ENCODE measurements at regions not wholly inside any gene's neighbourhood (a gene's known extent, or its start where the extent isn't known, plus 50 kb on each side); places are given as distances from the start of the nearest gene placed in this dataset.

GRCh38 chr3:164450276-164450905 lies 627.9 kb downstream of the SI start:
- DNase-seq (ENCODE audit: low read depth, low spot score) (no peak), FAIRE-seq (no peak)
- H3K4me2 ChIP-seq (ENCODE audit: insufficient read depth, low read length) = no peak overlapping the region
- intact Hi-C loops (cut with micrococcal nuclease) = no loop called here
- H2AFZ ChIP-seq (ENCODE audit: low read depth, low read length) = no peak overlapping the region
- H3K9ac ChIP-seq (replicated peaks; ENCODE audit: extremely low read depth, insufficient read depth, low read length) = no peak overlapping the region
- H3K79me2 ChIP-seq (ENCODE audit: control insufficient read depth, insufficient read depth, low read length) = no peaks in the 10 kb centered on the region
- H4K20me1 ChIP-seq (replicated peaks; ENCODE audit: control insufficient read depth, extremely low read depth, insufficient read depth, low read length) = no peaks in the 10 kb centered on the region
- H3K36me3 ChIP-seq (ENCODE audit: control insufficient read depth in 2 of 2, extremely low read depth in 1 of 2, insufficient read depth in 2 of 2, low read length in 2 of 2) = no peaks in the 10 kb centered on the region
- no peaks in the 10 kb centered on the region for H3K27me3 ChIP-seq (ENCODE audit: control insufficient read depth in 2 of 2, insufficient read depth in 2 of 2, low read length in 2 of 2)
- no peak overlapping the region for H3K4me3 ChIP-seq (replicated peaks in 1 of 3; ENCODE audit: insufficient read depth in 1 of 3, low read depth in 1 of 3, low read length in 3 of 3)
- no peak overlapping the region for H3K27ac ChIP-seq (ENCODE audit: insufficient read depth, low read depth, low read length)
- TF ChIP-seq FOS (IDR thresholded peaks at IDR 0.05; ENCODE audit: borderline replicate concordance, insufficient read depth, low read length) (no peak), POLR2AphosphoS5 (IDR thresholded peaks at IDR 0.05; ENCODE audit: insufficient read depth, low read depth, low read length) (no peak), EZH2 (IDR thresholded peaks at IDR 0.05; ENCODE audit: borderline replicate concordance, low read depth, low read length, severe bottlenecking) (no peak), JUN (IDR thresholded peaks at IDR 0.05; ENCODE audit: borderline replicate concordance, insufficient read depth, insufficient read length, low read depth) (no peak), MYC (IDR thresholded peaks at IDR 0.05; ENCODE audit: low read depth, low read length) (no peak), GATA2 (IDR thresholded peaks at IDR 0.05; ENCODE audit: insufficient read depth, insufficient read length, low read depth, low read length) (no peak), POLR2A (IDR thresholded peaks at IDR 0.05; ENCODE audit: low read depth, low read length) (no peak)
- TF ChIP-seq, protein P1, sequence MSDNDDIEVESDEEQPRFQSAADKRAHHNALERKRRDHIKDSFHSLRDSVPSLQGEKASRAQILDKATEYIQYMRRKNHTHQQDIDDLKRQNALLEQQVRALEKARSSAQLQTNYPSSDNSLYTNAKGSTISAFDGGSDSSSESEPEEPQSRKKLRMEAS (IDR thresholded peaks at IDR 0.05; ENCODE audit: insufficient read depth, insufficient read length) = no peak
- TF ChIP-seq, protein P2, sequence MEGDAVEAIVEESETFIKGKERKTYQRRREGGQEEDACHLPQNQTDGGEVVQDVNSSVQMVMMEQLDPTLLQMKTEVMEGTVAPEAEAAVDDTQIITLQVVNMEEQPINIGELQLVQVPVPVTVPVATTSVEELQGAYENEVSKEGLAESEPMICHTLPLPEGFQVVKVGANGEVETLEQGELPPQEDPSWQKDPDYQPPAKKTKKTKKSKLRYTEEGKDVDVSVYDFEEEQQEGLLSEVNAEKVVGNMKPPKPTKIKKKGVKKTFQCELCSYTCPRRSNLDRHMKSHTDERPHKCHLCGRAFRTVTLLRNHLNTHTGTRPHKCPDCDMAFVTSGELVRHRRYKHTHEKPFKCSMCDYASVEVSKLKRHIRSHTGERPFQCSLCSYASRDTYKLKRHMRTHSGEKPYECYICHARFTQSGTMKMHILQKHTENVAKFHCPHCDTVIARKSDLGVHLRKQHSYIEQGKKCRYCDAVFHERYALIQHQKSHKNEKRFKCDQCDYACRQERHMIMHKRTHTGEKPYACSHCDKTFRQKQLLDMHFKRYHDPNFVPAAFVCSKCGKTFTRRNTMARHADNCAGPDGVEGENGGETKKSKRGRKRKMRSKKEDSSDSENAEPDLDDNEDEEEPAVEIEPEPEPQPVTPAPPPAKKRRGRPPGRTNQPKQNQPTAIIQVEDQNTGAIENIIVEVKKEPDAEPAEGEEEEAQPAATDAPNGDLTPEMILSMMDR (IDR thresholded peaks at IDR 0.05; ENCODE audit: extremely low read depth in 1 of 2, insufficient read depth in 1 of 2, low read depth in 1 of 2, low read length in 2 of 2) = no peak
- H3K9me3 ChIP-seq (replicated peaks; ENCODE audit: control insufficient read depth, insufficient read depth, low read length) = no peaks in the 10 kb centered on the region
- dilution Hi-C loops (cut with MboI; ENCODE audit: extremely low pct_ligation_motif_present, low sequenced_read_pairs) = no loop called here
- H3K4me1 ChIP-seq (ENCODE audit: control insufficient read depth, extremely low read depth, insufficient read depth, low read length) = no peaks in the 10 kb centered on the region
- ChIA-PET CTCF (no interaction called here), POLR2A (no interaction called here)
- no TSS peak for BruUV-seq (replicated peaks)
- no peaks in the 10 kb centered on the region for H3K9me1 ChIP-seq (replicated peaks; ENCODE audit: control insufficient read depth, extremely low read depth, insufficient read depth, low read length)

Measured in endothelial cell of umbilical vein (primary cell).